ENCODE measurements at regions not wholly inside any gene's neighbourhood (a gene's known extent, or its start where the extent isn't known, plus 50 kb on each side); places are given as distances from the start of the nearest gene placed in this dataset.

GRCh38 chr18:43662657-43663056, 385.4 kb upstream of the SYT4 start:
- Histone ChIP-seq H4K20me1 (ENCODE audit: control insufficient read depth, insufficient read depth, low read length, poor library complexity, severe bottlenecking) (no peaks in the 10 kb centered on the region), H3K4me3 (ENCODE audit: control extremely low read depth in 1 of 5, extremely low read depth in 1 of 5, insufficient read depth in 1 of 5, low read depth in 2 of 5, low read length in 4 of 5) (no peak overlapping the region), H3K27ac (ENCODE audit: low read length in 2 of 2) (no peak overlapping the region), H3K9ac (ENCODE audit: low read length) (no peak overlapping the region), H3K79me2 (ENCODE audit: control insufficient read depth, insufficient read depth, low read length) (no peaks in the 10 kb centered on the region), H2AFZ (ENCODE audit: insufficient read depth, low read depth, low read length, poor library complexity, severe bottlenecking) (no peak overlapping the region), H3K4me1 (ENCODE audit: control insufficient read depth in 2 of 2, insufficient read depth in 2 of 2, low read length in 2 of 2) (no peaks in the 10 kb centered on the region), H3K4me2 (replicated peaks; ENCODE audit: low read depth, low read length, poor library complexity, severe bottlenecking) (no peak overlapping the region), H3K9me3 (ENCODE audit: control extremely low read depth in 1 of 3, control insufficient read depth in 2 of 3, insufficient read depth in 1 of 3, low read length in 2 of 3) (no peaks in the 10 kb centered on the region), H3K36me3 (replicated peaks in 1 of 2; ENCODE audit: control extremely low read depth in 1 of 2, control insufficient read depth in 1 of 2, extremely low read depth in 1 of 2, insufficient read depth in 2 of 2, low read length in 1 of 2) (no peaks in the 10 kb centered on the region), H3K27me3 (replicated peaks in 1 of 4; ENCODE audit: control extremely low read depth in 1 of 4, control insufficient read depth in 3 of 4, insufficient read depth in 4 of 4, low read length in 3 of 4) (no peaks in the 10 kb centered on the region)
- no peak overlapping the region for H3K27ac Mint-ChIP-seq
- TF ChIP-seq CTCF (IDR thresholded peaks at IDR 0.05) = no peak
- no peaks in the 10 kb centered on the region for H3K27me3 Mint-ChIP-seq
- H3K9me3 Mint-ChIP-seq (ENCODE audit: insufficient read depth) = no peaks in the 10 kb centered on the region
- no peak overlapping the region for H3K4me3 Mint-ChIP-seq
- ATAC-seq (ENCODE audit: low read depth) (no peak), DNase-seq (no peak)
- no peaks in the 10 kb centered on the region for H3K4me1 Mint-ChIP-seq
- ChIA-PET POLR2A (no interaction called here), CTCF (interaction anchor here (1.6 kb wide), 1 partner anchor 1722 kb away, joined by 8 read pairs; no protein-coding TSS in a partner anchor)
- 100% methylated on average over 1 of the region's 4 CpGs for WGBS (ENCODE audit: insufficient coverage)
- intact Hi-C loops (cut with micrococcal nuclease) = no loop called here

GRCh38 chr18:43663159-43663558, 385.9 kb upstream of the SYT4 start:
- WGBS (ENCODE audit: insufficient coverage) = no CpG with 5 or more reads among the region's 1 CpG
- TF ChIP-seq EZH2 (IDR thresholded peaks at IDR 0.05; ENCODE audit: borderline replicate concordance, insufficient read depth, low read depth, low read length, poor library complexity, severe bottlenecking) (no peak), CTCF (IDR thresholded peaks at IDR 0.05) (no peak)
- Mint-ChIP-seq H3K4me1 (no peaks in the 10 kb centered on the region), H3K4me3 (no peak overlapping the region), H3K9me3 (ENCODE audit: insufficient read depth) (no peaks in the 10 kb centered on the region), H3K27ac (no peak overlapping the region), H3K27me3 (no peaks in the 10 kb centered on the region)
- ATAC-seq (ENCODE audit: low read depth) (no peak), DNase-seq (no peak)
- CTCF ChIA-PET = no interaction called here
- intact Hi-C loops (cut with micrococcal nuclease) = no loop called here
- H4K20me1 ChIP-seq (ENCODE audit: control insufficient read depth, insufficient read depth, low read length, poor library complexity, severe bottlenecking) = no peaks in the 10 kb centered on the region
- no peaks in the 10 kb centered on the region for H3K79me2 ChIP-seq (ENCODE audit: control insufficient read depth, insufficient read depth, low read length)
- no peak overlapping the region for H3K27ac ChIP-seq (ENCODE audit: low read length in 2 of 2)
- H3K4me2 ChIP-seq (replicated peaks; ENCODE audit: low read depth, low read length, poor library complexity, severe bottlenecking) = no peak overlapping the region
- H3K9me3 ChIP-seq (ENCODE audit: control extremely low read depth in 1 of 3, control insufficient read depth in 2 of 3, insufficient read depth in 1 of 3, low read length in 2 of 3) = no peaks in the 10 kb centered on the region
- POLR2A ChIA-PET = no interaction called here
- no peaks in the 10 kb centered on the region for H3K4me1 ChIP-seq (ENCODE audit: control insufficient read depth in 2 of 2, insufficient read depth in 2 of 2, low read length in 2 of 2)
- H3K4me3 ChIP-seq (ENCODE audit: control extremely low read depth in 1 of 5, extremely low read depth in 1 of 5, insufficient read depth in 1 of 5, low read depth in 2 of 5, low read length in 4 of 5) = no peak overlapping the region
- no peaks in the 10 kb centered on the region for H3K27me3 ChIP-seq (replicated peaks in 1 of 4; ENCODE audit: control extremely low read depth in 1 of 4, control insufficient read depth in 3 of 4, insufficient read depth in 4 of 4, low read length in 3 of 4)
- H3K36me3 ChIP-seq (replicated peaks in 1 of 2; ENCODE audit: control extremely low read depth in 1 of 2, control insufficient read depth in 1 of 2, extremely low read depth in 1 of 2, insufficient read depth in 2 of 2, low read length in 1 of 2) = no peaks in the 10 kb centered on the region
- H3K9ac ChIP-seq (ENCODE audit: low read length) = no peak overlapping the region
- no peak overlapping the region for H2AFZ ChIP-seq (ENCODE audit: insufficient read depth, low read depth, low read length, poor library complexity, severe bottlenecking)

Data from B cell (primary cell).